Hepatocyte (in vitro differentiated cells): ENCODE measurements at regions not wholly inside any gene's neighbourhood (a gene's known extent, or its start where the extent isn't known, plus 50 kb on each side); places are given as distances from the start of the nearest gene placed in this dataset.

Experiments
- DNase-seq: peaks from one replicate; pipeline ENCODE4 v3.0.0-alpha.2; 2016; ENCODE audit warnings: low spot score
- H2AFZ ChIP-seq: fragments of 200-600 bp; sonication (generic); 2 replicates; pipeline ENCODE4 v1.6.0; 2016; ENCODE audit warnings: antibody characterized with exemption, mild to moderate bottlenecking
- H3K27ac ChIP-seq: fragments of 200-600 bp; sonication (generic); 2 replicates; pipeline ENCODE4 v1.5.1; 2016; ENCODE audit warnings: mild to moderate bottlenecking
- H3K27me3 ChIP-seq: fragments of 200-600 bp; sonication (generic); 2 replicates; pipeline ENCODE4 v1.6.1; 2016
- H3K36me3 ChIP-seq: fragments of 200-600 bp; sonication (generic); replicated peaks from 2 replicates; pipeline ENCODE4 v1.5.1; 2016; ENCODE audit warnings: low read depth; ENCODE audit not compliant: insufficient read depth
- H3K4me1 ChIP-seq: fragments of 200-600 bp; sonication (generic); 2 replicates; pipeline ENCODE4 v1.5.1; 2016; ENCODE audit warnings: mild to moderate bottlenecking, moderate library complexity; ENCODE audit not compliant: insufficient read depth
- H3K4me2 ChIP-seq: fragments of 200-600 bp; sonication (generic); 2 replicates; pipeline ENCODE4 v1.6.0; 2016
- H3K4me3 ChIP-seq: fragments of 200-600 bp; sonication (generic); 2 replicates; pipeline ENCODE4 v1.5.1; 2016; ENCODE audit warnings: mild to moderate bottlenecking
- H3K79me2 ChIP-seq: fragments of 200-600 bp; sonication (generic); 2 replicates; pipeline ENCODE4 v1.6.0; 2017; ENCODE audit warnings: mild to moderate bottlenecking
- H3K9me2 ChIP-seq: fragments of 200-600 bp; sonication (generic); replicated peaks from 2 replicates; pipeline ENCODE4 v1.6.0; 2017; ENCODE audit warnings: mild to moderate bottlenecking; ENCODE audit not compliant: insufficient read depth
- H3K9me3 ChIP-seq: fragments of 200-600 bp; sonication (generic); 2 replicates; pipeline ENCODE4 v1.5.1; 2016; ENCODE audit warnings: low read depth, mild to moderate bottlenecking
- H4K20me1 ChIP-seq: fragments of 200-600 bp; sonication (generic); 2 replicates; pipeline ENCODE4 v1.6.0; 2016; ENCODE audit warnings: mild to moderate bottlenecking; ENCODE audit not compliant: insufficient read depth, poor library complexity, severe bottlenecking
- CTCF ChIP-seq: fragments of 200-600 bp; sonication (generic); IDR thresholded peaks from 2 replicates; pipeline ENCODE4 v1.5.1; 2016; ENCODE audit warnings: antibody characterized with exemption, mild to moderate bottlenecking; ENCODE audit not compliant: poor library complexity
- EZH2 ChIP-seq: fragments of 200-600 bp; sonication (generic); IDR thresholded peaks from 2 replicates; pipeline ENCODE4 v1.6.1; 2016; ENCODE audit warnings: antibody characterized with exemption, mild to moderate bottlenecking, borderline replicate concordance
- EZH2phosphoT487 ChIP-seq: fragments of 200-600 bp; sonication (generic); IDR thresholded peaks from one replicate; pipeline ENCODE4 v1.6.1; 2018; ENCODE audit warnings: antibody characterized with exemption, mild to moderate bottlenecking, low read depth, moderate library complexity; ENCODE audit not compliant: unreplicated experiment, severe bottlenecking
- WGBS: methylation state at CpG from one replicate; pipeline ENCODE4 v1.1.6; 2016; ENCODE audit warnings: low lambda C conversion rate; ENCODE audit errors: missing lambda C conversion rate; 5-methylcytosine and 5-hydroxymethylcytosine counted together

- no peak overlapping the region for H3K4me3 ChIP-seq
- DNase-seq: no peak
- no peaks in the 10 kb centered on the region for H3K9me3 ChIP-seq
- no peak for TF ChIP-seq EZH2phosphoT487
- 71% methylated on average over 2 of the region's 2 CpGs for WGBS
- no peaks in the 10 kb centered on the region for H3K4me1 ChIP-seq
- no peaks in the 10 kb centered on the region for H3K27me3 ChIP-seq
- no peaks in the 10 kb centered on the region for H4K20me1 ChIP-seq
- H3K4me2 ChIP-seq: no peak overlapping the region
- H2AFZ ChIP-seq: no peak overlapping the region
- H3K79me2 ChIP-seq: no peaks in the 10 kb centered on the region
- no peaks in the 10 kb centered on the region for H3K9me2 ChIP-seq
- no peak overlapping the region for H3K27ac ChIP-seq
- no peaks in the 10 kb centered on the region for H3K36me3 ChIP-seq
These were observed 394.6 kb upstream of the NR2F2 start for GRCh38 chr15:95935852-95936251.

GRCh38 chr15:95937128-95937528 lies 393.4 kb upstream of the NR2F2 start:
- Histone ChIP-seq H3K36me3 (no peaks in the 10 kb centered on the region), H3K27ac (no peak overlapping the region), H2AFZ (no peak overlapping the region), H3K27me3 (no peaks in the 10 kb centered on the region), H3K4me3 (no peak overlapping the region), H3K4me1 (no peaks in the 10 kb centered on the region), H3K9me2 (no peaks in the 10 kb centered on the region), H3K9me3 (no peaks in the 10 kb centered on the region), H3K79me2 (no peaks in the 10 kb centered on the region), H3K4me2 (no peak overlapping the region), H4K20me1 (no peaks in the 10 kb centered on the region)
- 75% methylated on average over 2 of the region's 2 CpGs for WGBS
- no peak for DNase-seq
- TF ChIP-seq EZH2 (no peak), CTCF (no peak), EZH2phosphoT487 (no peak)

GRCh38 chr15:95940431-95940985 lies 390.0 kb upstream of the NR2F2 start:
- no peaks in the 10 kb centered on the region for H3K36me3 ChIP-seq
- no peak overlapping the region for H3K27ac ChIP-seq
- H3K4me3 ChIP-seq: no peak overlapping the region
- peaks cover 16% of the 10 kb centered on the region for H3K4me1 ChIP-seq
- TF ChIP-seq EZH2phosphoT487 (no peak), EZH2 (no peak), CTCF (no peak)
- DNase-seq: no peak
- H2AFZ ChIP-seq: no peak overlapping the region
- no peaks in the 10 kb centered on the region for H3K9me2 ChIP-seq
- no peak overlapping the region for H3K4me2 ChIP-seq
- H4K20me1 ChIP-seq: no peaks in the 10 kb centered on the region
- H3K27me3 ChIP-seq: no peaks in the 10 kb centered on the region
- WGBS: 89% methylated on average over 14 of the region's 14 CpGs
- H3K79me2 ChIP-seq: no peaks in the 10 kb centered on the region
- H3K9me3 ChIP-seq: no peaks in the 10 kb centered on the region

GRCh38 chr15:95944193-95944592 lies 386.3 kb upstream of the NR2F2 start:
- no peak overlapping the region for H3K27ac ChIP-seq
- H3K36me3 ChIP-seq: no peaks in the 10 kb centered on the region
- WGBS: 4% methylated on average over 1 of the region's 1 CpG
- TF ChIP-seq EZH2 (no peak), EZH2phosphoT487 (no peak), CTCF (no peak)
- no peaks in the 10 kb centered on the region for H3K9me2 ChIP-seq
- no peak overlapping the region for H2AFZ ChIP-seq
- H3K27me3 ChIP-seq: no peaks in the 10 kb centered on the region
- H3K4me3 ChIP-seq: no peak overlapping the region
- no peaks in the 10 kb centered on the region for H3K79me2 ChIP-seq
- no peaks in the 10 kb centered on the region for H3K9me3 ChIP-seq
- peaks cover 16% of the 10 kb centered on the region for H3K4me1 ChIP-seq
- peak overlapping the region; percentile 21 for H3K4me2 ChIP-seq
- DNase-seq: no peak
- no peaks in the 10 kb centered on the region for H4K20me1 ChIP-seq
